HG03045 (cell line): ENCODE measurements at regions not wholly inside any gene's neighbourhood (a gene's known extent, or its start where the extent isn't known, plus 50 kb on each side); places are given as distances from the start of the nearest gene placed in this dataset.
"Not testable (repeated sequence)": the region's sequence is repeated elsewhere in the genome, so short reads cannot be mapped to it uniquely, and the experiment has no call there.

Experiments
- ATAC-seq: cut with Tn5 transposase; IDR thresholded peaks from one replicate; pipeline ENCODE4 v1.9.1; 2021; ENCODE audit warnings: mild to moderate bottlenecking, moderate library complexity; ENCODE audit not compliant: unreplicated experiment

- ATAC-seq, result no peak
Measured at GRCh38 chr5:166695326-166695725, 1596.1 kb upstream of the WWC1 start.

- no peak for ATAC-seq
Measured at GRCh38 chr5:166708291-166708690, 1583.2 kb upstream of the WWC1 start.

- ATAC-seq, result no peak
Measured at GRCh38 chr5:166709691-166710090, 1581.8 kb upstream of the WWC1 start.

DNA sequence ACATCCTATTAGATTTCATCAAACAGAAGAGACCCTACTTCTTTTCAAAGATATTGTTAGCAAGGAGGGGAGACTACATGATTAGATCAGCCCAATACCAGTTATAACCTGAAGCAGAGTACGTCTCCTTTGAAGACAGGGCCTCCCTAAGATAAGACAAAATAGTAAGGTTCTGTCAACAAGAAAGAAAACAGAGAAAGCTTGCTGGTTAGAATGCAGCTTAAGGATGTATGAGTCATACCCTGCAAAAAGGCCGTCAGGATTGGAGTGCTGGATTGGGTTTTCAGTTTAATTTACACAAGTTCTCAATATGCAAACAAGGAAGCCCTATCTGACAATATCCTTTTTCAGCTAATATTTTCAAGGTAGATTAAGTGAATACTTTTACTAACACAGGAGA is 1581.2 kb upstream of the WWC1 start:
- ATAC-seq, result no peak

DNA sequence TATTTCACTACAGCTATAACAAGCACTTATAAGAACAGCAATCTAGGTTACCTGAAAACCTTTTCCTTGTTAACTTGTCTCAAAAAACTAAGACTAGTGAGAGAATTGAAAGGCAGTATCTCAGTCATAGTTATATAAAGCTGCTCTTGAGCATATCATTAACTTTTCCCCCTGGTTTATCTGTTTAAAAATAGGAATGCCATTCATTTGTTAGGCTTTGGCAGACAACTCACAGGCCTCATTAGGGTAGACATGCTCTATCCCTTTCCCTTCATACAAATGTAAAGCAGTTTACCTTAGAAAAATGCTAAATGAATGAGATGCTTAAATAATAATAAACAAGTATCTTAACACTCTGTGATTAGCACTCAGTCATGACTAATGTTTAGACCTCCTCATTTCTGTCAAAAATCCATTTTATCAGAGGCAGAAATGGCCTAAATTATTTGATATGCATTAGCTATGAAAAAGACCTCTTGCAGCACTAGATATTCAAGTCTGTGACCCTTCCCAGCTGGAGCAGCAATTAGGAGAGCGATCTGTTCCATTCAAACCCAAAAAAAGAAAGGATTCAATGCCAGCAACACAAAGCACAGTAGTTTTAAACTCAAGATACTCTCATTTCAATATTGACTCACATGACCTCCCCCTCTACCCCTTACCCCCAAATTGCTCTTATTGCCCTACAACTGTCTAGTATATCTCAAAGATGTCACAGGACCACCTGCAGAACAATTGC is 1578.8 kb upstream of the WWC1 start:
- ATAC-seq, result no peak

- ATAC-seq, result no peak
Measured at GRCh38 chr5:166713295-166713694, 1578.2 kb upstream of the WWC1 start.

DNA sequence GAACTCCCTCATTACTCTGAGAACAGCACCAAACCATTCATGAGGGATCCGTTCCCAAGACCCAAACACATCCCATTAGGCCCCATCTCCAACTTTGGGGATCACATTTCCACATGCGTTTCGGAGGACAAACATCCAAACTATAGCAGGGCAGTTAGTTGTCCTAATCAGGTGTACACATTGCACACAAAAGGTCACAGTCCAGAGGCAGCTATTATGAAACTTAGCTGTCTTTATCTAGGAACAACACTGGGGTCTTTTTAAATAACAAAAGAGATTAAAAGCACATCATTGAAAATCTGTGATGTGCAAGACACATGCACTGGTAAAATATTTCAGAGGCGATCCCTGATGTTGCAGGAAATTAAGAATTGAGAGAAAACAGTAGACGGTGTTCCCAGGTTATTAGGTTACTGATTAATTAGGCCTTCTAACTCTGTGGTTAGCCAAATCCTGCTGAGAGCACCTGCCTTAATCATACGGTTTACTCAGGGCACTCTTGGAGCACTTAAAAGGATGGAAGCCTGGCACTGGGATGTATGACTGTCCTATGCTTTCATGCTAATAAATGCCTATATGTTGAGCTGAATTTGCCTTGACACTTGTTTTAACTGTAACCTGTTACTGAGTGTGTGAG is 1574.5 kb upstream of the WWC1 start:
- ATAC-seq, result no peak

GRCh38 chr5:166719991-166720390 is 1571.5 kb upstream of the WWC1 start:
- no peak for ATAC-seq

DNA sequence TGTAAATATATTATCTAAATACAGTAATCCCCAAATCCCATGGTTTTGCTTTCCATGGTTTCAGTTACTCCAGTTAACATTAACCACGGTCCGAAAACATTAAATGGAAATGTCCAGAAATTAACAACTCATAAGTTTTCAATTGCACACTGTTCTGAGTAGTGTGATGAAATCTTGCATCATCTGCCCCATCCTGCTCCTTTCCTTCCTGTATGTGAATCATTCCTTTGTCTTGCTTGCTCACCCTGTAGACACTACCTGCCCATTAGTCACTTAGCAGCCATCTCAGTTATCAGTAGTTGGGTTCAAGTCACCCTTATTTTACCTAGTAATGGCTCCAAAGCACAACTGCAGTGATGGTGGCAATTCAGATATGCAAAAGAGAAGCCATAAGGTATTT is 1568.5 kb upstream of the WWC1 start:
- no peak for ATAC-seq

DNA sequence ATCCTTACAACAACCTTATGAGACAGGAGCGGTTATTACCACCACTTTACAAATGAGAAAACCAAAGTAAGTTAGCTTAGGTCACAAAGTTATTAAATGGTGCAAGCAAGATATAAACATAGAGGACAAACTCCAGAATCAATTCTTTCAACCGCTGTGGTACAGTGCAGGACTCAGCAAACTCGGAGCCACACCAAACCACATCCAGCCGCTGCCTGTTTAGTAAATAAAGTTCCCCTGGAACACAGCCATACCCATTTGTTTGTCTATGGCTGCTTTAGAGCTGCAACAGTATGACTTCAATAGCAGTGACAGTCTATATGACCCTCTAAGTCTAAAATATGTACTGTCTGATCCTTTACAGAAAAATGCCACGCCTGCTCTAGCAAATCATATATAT is 1567.2 kb upstream of the WWC1 start:
- no peak for ATAC-seq

DNA sequence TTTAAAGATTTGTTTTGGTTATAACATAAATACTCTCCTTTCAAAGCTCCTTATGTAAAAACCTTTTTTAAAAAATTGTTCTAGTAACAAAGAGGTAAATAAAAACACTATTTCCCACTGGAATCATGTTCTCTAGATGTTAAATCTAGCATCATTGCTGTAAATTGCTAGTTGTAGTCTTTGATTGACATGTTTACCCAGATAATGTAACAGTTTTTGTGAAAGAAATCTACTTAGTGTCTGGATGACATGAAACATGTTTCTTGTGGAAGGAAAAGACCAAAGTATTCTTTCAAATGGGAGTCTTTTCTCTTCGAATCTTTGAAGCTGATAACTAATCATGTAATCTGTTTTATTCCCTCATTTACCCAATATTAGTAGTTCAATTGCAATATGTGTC is 1565.9 kb upstream of the WWC1 start:
- no peak for ATAC-seq

GRCh38 chr5:166726406-166726805 is 1565.0 kb upstream of the WWC1 start:
- no peak for ATAC-seq

DNA sequence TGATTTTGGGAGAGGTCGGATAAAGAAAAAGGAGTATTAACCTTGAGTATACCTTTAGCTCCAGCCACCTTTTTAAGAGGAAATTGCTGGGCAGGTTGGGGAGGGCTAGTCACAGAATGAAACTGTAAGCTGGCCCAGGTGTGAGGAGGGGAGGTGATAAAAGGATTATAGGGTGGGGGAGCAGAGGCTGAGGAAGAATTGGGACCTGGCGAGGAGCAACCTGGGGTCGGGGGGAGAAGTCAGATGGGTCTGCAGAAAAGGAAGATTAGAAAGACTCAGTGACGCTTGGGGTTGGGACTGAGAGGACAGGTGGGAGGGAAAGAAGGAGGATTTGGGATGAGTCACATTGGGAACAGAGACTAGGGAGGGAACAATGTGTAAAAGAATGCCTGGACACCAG is 1548.5 kb upstream of the WWC1 start:
- not testable (repeated sequence) for ATAC-seq

DNA sequence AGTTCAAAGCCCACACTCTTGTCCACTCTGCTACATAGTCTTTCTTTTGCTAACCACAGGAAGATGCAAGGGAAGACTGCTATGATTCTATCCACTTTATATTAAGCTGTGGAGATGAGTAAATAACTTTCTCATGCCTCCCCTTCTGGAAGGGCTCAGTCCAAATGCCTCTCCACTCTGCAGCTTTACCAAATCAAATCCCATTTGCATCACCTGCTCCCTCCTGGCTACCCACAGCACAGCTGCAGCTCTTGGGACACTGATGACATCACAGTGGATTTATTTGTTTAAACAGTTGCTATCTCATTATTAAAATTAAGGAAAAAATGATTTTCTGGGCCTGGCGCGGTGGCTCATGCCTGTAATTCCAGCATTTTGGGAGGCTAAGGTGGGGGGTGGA is 1544.9 kb upstream of the WWC1 start:
- no peak for ATAC-seq

- ATAC-seq, result no peak
Measured at GRCh38 chr5:166750376-166750775, 1541.1 kb upstream of the WWC1 start.

DNA sequence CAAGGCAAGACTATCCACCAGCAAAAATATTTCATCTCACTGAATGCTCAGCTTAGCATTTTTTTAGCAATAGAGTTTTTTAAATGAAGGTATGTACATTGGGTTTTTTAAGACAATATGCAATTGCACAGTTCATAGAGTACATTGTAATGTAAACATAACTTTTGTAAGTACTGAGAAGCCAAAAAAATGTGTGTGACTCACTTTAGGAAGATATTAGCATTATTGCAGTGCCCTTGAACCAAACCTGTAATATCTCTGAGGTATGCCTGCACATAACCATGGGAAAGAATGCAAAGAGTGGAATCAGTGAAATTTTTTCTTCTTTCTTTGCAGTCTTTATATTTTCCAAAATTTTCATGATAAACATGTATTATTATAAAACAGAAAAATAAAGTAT is 1533.3 kb upstream of the WWC1 start:
- ATAC-seq, result no peak

DNA sequence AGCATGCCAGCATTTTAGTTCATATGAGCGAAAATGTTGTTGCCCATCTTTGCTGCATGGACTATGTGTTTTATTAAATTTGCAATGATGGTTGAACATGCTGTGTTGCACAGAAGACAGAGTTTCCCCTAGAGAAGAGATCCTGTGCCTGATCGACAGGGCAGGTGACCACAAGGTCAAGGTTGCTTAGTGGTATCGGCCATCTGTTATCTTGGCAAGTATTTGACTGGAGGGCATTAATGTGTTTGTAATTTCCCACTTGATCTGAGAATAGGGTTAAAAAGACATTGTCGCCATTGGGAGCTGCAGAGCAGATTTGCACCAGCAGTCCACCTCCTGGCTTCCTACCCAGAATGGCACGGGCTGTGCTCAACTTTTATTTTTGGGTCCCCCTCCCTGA is 1523.6 kb upstream of the WWC1 start:
- no peak for ATAC-seq

- no peak for ATAC-seq
Measured at GRCh38 chr5:166768536-166768935, 1522.9 kb upstream of the WWC1 start.

- no peak for ATAC-seq
Measured at GRCh38 chr5:166772770-166773169, 1518.7 kb upstream of the WWC1 start.

DNA sequence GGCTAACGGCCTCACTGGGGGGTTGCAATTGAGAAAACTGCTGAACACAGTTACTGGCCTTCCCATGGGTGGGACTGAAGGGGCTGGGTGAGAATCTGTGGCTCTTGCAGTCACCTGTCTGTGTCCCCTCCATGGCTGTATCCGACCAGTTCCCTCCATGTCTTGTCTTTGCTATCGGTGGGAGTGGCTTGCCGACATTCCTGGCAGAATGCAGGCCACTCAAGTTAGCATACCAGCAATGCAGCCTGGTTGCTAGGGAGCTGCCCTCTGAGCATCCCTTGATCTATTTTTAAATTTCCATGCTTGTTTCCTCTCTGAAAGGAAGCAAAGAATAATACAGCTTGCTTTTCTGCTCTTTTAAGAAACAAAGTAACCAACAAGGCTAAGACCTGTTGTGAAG is 1509.7 kb upstream of the WWC1 start:
- no peak for ATAC-seq

- no peak for ATAC-seq
Measured at GRCh38 chr5:166784545-166785078, 1506.8 kb upstream of the WWC1 start.

GRCh38 chr5:166786178-166786577 is 1505.3 kb upstream of the WWC1 start:
- ATAC-seq, result no peak

- no peak for ATAC-seq
Measured at GRCh38 chr5:166786889-166787288, 1504.6 kb upstream of the WWC1 start.
